K562 (cell line): ENCODE measurements at regions not wholly inside any gene's neighbourhood (a gene's known extent, or its start where the extent isn't known, plus 50 kb on each side); places are given as distances from the start of the nearest gene placed in this dataset.

Experiments
- ATAC-seq: fragments of 200-7000 bp; cut with Tn5 transposase; 3 replicates; pipeline ENCODE4 v1.9.1; 2020; ENCODE audit warnings: moderate library complexity
- BruUV-seq: library from RNA; stranded (reverse); fragments of 400-500 nt; replicated peaks from 2 replicates; lab custom pipeline; 2021; lab: Mats Ljungman, UMichigan
- CTCF ChIA-PET: fragments of 300-600 bp; formaldehyde crosslinking; extraction: SDS; loops from one replicate; lab custom pipeline; 2021; ENCODE audit warnings: low intra/inter-chr PET ratio; lab: Yijun Ruan, JAX
- POLR2A ChIA-PET: fragments of 300-600, 350-650 bp; sonication (Branson Sonifier 250); formaldehyde crosslinking; extraction: SDS; loops from one replicate; lab custom pipeline; 2021; ENCODE audit warnings: antibody characterized with exemption, inconsistent platforms; lab: Yijun Ruan, JAX
- DNase-seq, 4 experiments: peaks; one replicate each; pipeline versions ENCODE4 v3.0.0 to v3.0.0-alpha.2; 2011 to 2018; ENCODE audit warnings: low spot score in 3 of 4, mixed read lengths in 3 of 4; ENCODE audit errors: extremely low read depth in 1 of 4
- FAIRE-seq: peaks from 2 replicates; lab custom pipeline; 2011; peaks lifted over from hg19 to GRCh38; lab: Jason Lieb, UNC
- H2AFZ ChIP-seq: 2 replicates; pipeline ENCODE4 v1.6.0; 2011; ENCODE audit warnings: low read depth, low read length, control low read depth, inconsistent platforms
- H3K27ac ChIP-seq: fragments of 200-600 bp; 3 replicates; pipeline ENCODE4 v1.8.0; 2011; ENCODE audit warnings: low read depth, mild to moderate bottlenecking, control low read depth, inconsistent platforms, low read length, moderate library complexity, mixed read lengths; ENCODE audit errors: extremely low read depth
- H3K27me3 ChIP-seq, 2 experiments: fragments of 300-600 bp in 1 of 2; 2 replicates in 1 of 2; 3 replicates in 1 of 2; pipeline versions ENCODE4 v1.6.0 to v1.8.0; 2011; ENCODE audit warnings: inconsistent platforms in 2 of 2, low read length in 2 of 2, mild to moderate bottlenecking in 1 of 2, mixed read lengths in 1 of 2, moderate library complexity in 1 of 2; ENCODE audit not compliant: control insufficient read depth in 2 of 2, insufficient read depth in 2 of 2
- H3K36me3 ChIP-seq: fragments of 300-600 bp; 3 replicates; pipeline ENCODE4 v1.8.0; 2011; ENCODE audit warnings: mild to moderate bottlenecking, low read length, inconsistent platforms; ENCODE audit not compliant: control insufficient read depth, insufficient read depth
- H3K4me1 ChIP-seq, 2 experiments: fragments of 200-600 bp in 1 of 2; replicated peaks in 1 of 2; 2 replicates in 1 of 2; 3 replicates in 1 of 2; pipeline versions ENCODE4 v1.5.1 to v1.8.0; 2011; ENCODE audit warnings: inconsistent platforms in 2 of 2, low read length in 2 of 2, mild to moderate bottlenecking in 1 of 2, mixed read lengths in 1 of 2, moderate library complexity in 1 of 2; ENCODE audit not compliant: control insufficient read depth in 2 of 2, insufficient read depth in 2 of 2
- H3K4me2 ChIP-seq: 2 replicates; pipeline ENCODE4 v1.6.1; 2011; ENCODE audit warnings: low read length, control low read depth, inconsistent platforms, mixed read lengths; ENCODE audit not compliant: insufficient read depth
- H3K4me3 ChIP-seq: fragments of 200-600 bp; sonication (generic), shearing (Covaris generic); 2 replicates; pipeline ENCODE4 v1.5.1; 2016; ENCODE audit warnings: control low read depth, inconsistent platforms
- H3K79me2 ChIP-seq: fragments of 200-600 bp; 3 replicates; pipeline ENCODE4 v1.8.0; 2011; ENCODE audit warnings: low read length, inconsistent platforms; ENCODE audit not compliant: control insufficient read depth, insufficient read depth
- H3K9ac ChIP-seq, 2 experiments: 2 replicates each; pipeline versions ENCODE4 v1.6.0 to v1.6.1; 2011; ENCODE audit warnings: low read depth in 2 of 2, low read length in 2 of 2, control low read depth in 1 of 2, inconsistent platforms in 1 of 2, mild to moderate bottlenecking in 1 of 2, mixed read lengths in 1 of 2; ENCODE audit not compliant: insufficient read depth in 1 of 2
- H3K9me1 ChIP-seq: one replicate; pipeline ENCODE4 v1.6.0; 2011; ENCODE audit warnings: inconsistent platforms, mild to moderate bottlenecking, low read length, moderate library complexity; ENCODE audit not compliant: control insufficient read depth, insufficient read depth
- H3K9me3 ChIP-seq: replicated peaks from 2 replicates; pipeline ENCODE4 v1.5.1; 2011; ENCODE audit warnings: low read depth, low read length, inconsistent platforms; ENCODE audit not compliant: control insufficient read depth, insufficient read depth
- H4K20me1 ChIP-seq: replicated peaks from 2 replicates; pipeline ENCODE4 v1.6.1; 2011; ENCODE audit warnings: low read length, inconsistent platforms, mixed read lengths; ENCODE audit not compliant: control insufficient read depth, insufficient read depth
- CHD2 ChIP-seq: IDR thresholded peaks from 2 replicates; pipeline ENCODE4 v1.6.1; 2011; ENCODE audit warnings: low read depth, low read length
- ESRRA ChIP-seq: fragments of 450-650 bp; IDR thresholded peaks from 2 replicates; pipeline ENCODE4 v1.6.1; 2014; ENCODE audit warnings: low read depth, mild to moderate bottlenecking, moderate library complexity, borderline replicate concordance
- LARP7 ChIP-seq: fragments of 450-650 bp; IDR thresholded peaks from 2 replicates; pipeline ENCODE4 v1.6.1; 2016
- NBN ChIP-seq: fragments of 450-650 bp; IDR thresholded peaks from 2 replicates; pipeline ENCODE4 v1.6.1; 2016; ENCODE audit warnings: low read depth, mild to moderate bottlenecking
- NFIC ChIP-seq: fragments of 450-650 bp; IDR thresholded peaks from 2 replicates; pipeline ENCODE4 v1.6.1; 2017; ENCODE audit warnings: mild to moderate bottlenecking, inconsistent platforms
- NFYB ChIP-seq: IDR thresholded peaks from 2 replicates; pipeline ENCODE4 v1.6.1; 2011; ENCODE audit warnings: mild to moderate bottlenecking, moderate library complexity; ENCODE audit not compliant: insufficient read length; ENCODE audit errors: extremely low read depth
- RREB1 ChIP-seq: fragments of 250-450 bp; sonication (Bioruptor Pico); IDR thresholded peaks from 2 replicates; pipeline ENCODE4 v1.4.0; 2020
- TFE3 ChIP-seq: fragments of 450-650 bp; formaldehyde crosslinking; IDR thresholded peaks from 2 replicates; pipeline ENCODE4 v1.4.0; 2020; ENCODE audit warnings: mild to moderate bottlenecking, mixed read lengths
- ZBTB34 ChIP-seq: fragments of 250-450 bp; sonication (Bioruptor Pico); IDR thresholded peaks from 2 replicates; pipeline ENCODE4 v1.8.0; 2021; ENCODE audit warnings: mild to moderate bottlenecking, moderate library complexity
- ZNF3 ChIP-seq: fragments of 250-450 bp; sonication (Bioruptor Pico); IDR thresholded peaks from 2 replicates; pipeline ENCODE4 v1.5.0; 2021; ENCODE audit warnings: mild to moderate bottlenecking, moderate library complexity
- ZNF398 ChIP-seq: fragments of 250-450 bp; sonication (Bioruptor Pico); IDR thresholded peaks from 2 replicates; pipeline ENCODE4 v1.8.0; 2021; ENCODE audit warnings: moderate library complexity, mild to moderate bottlenecking, inconsistent platforms
- ZNF551 ChIP-seq: fragments of 250-450 bp; sonication (Bioruptor Pico); IDR thresholded peaks from 2 replicates; pipeline ENCODE4 v1.5.0; 2021; ENCODE audit warnings: mild to moderate bottlenecking, moderate library complexity
- ZNF644 ChIP-seq: fragments of 200-800 bp; sonication (Bioruptor generic); IDR thresholded peaks from 2 replicates; pipeline ENCODE4 v1.6.1; 2016; ENCODE audit warnings: low read depth, missing genetic modification characterization, missing compliant biosample characterization
- WGBS: fragments of 100-300 bp; shearing (Covaris generic); methylation state at CpG from one replicate; pipeline ENCODE4 v1.1.6; 2016; ENCODE audit warnings: low coverage, mixed read lengths; ENCODE audit not compliant: insufficient coverage; ENCODE audit errors: missing lambda C conversion rate; 5-methylcytosine and 5-hydroxymethylcytosine counted together
- in situ Hi-C: fragments of 300-500 bp; cut with MboI; formaldehyde crosslinking; loops from 4 replicates; pipeline ENCODE4 v1.15.0; 2018; ENCODE audit warnings: inconsistent platforms, mixed read lengths
- intact Hi-C: fragments of 100-400 bp; cut with micrococcal nuclease; formaldehyde crosslinking; loops from 2 replicates; pipeline ENCODE4 v1.14.2; 2022

- no peak overlapping the region for H3K4me2 ChIP-seq
- no peak overlapping the region for H3K9ac ChIP-seq
- H3K9me1 ChIP-seq = no peaks in the 10 kb centered on the region
- H4K20me1 ChIP-seq = no peaks in the 10 kb centered on the region
- peaks cover 0 to 10% of the 10 kb centered on the region in 2 experiments; a peak in 3 of 5 replicates for H3K4me1 ChIP-seq
- no peaks in the 10 kb centered on the region for H3K27me3 ChIP-seq
- POLR2A ChIA-PET = interaction anchor here (1.0 to 1.1 kb wide), 2 partner anchors 134 to 151 kb away, joined by 3 read pairs; no protein-coding TSS in a partner anchor
- H3K27ac ChIP-seq = no peak overlapping the region
- in situ Hi-C loops = no loop called here
- no peak overlapping the region for H2AFZ ChIP-seq
- intact Hi-C loops = no loop called here
- FAIRE-seq (no peak), DNase-seq (no peak), ATAC-seq (no peak)
- 64% methylated on average over 3 of the region's 3 CpGs for WGBS
- H3K79me2 ChIP-seq = no peaks in the 10 kb centered on the region
- CTCF ChIA-PET = interaction anchor here (1.2 to 7.9 kb wide), 3 partner anchors 64 to 149 kb away, joined by 3 to 117 read pairs (median 5); no protein-coding TSS in a partner anchor
- no TSS peak for BruUV-seq
- H3K4me3 ChIP-seq = no peak overlapping the region
- no peaks in the 10 kb centered on the region for H3K36me3 ChIP-seq
- H3K9me3 ChIP-seq = no peaks in the 10 kb centered on the region
- TF ChIP-seq ZNF3 (CRISPR knock-in tag) (no peak), ESRRA (no peak), NBN (no peak), ZNF398 (CRISPR knock-in tag) (no peak), ZNF551 (CRISPR knock-in tag) (no peak), CHD2 (no peak), NFIC (no peak), RREB1 (no peak), NFYB (no peak), TFE3 (CRISPR knock-in tag) (no peak), ZNF644 (no peak), LARP7 (no peak), ZBTB34 (no peak)
These were observed 120.7 kb upstream of the FHL2 start for GRCh38 chr2:105519516-105519915.
